Endothelial cell of umbilical vein (primary cell): ENCODE measurements at regions not wholly inside any gene's neighbourhood (a gene's known extent, or its start where the extent isn't known, plus 50 kb on each side); places are given as distances from the start of the nearest gene placed in this dataset.

Experiments used
- CTCF ChIP-seq, 2 donors: IDR thresholded peaks; 1 replicate in 1 of 2; 2 replicates in 1 of 2; pipeline ENCODE4 v1.5.1; 2011; ENCODE audit warnings: low read length in 2 of 2, mild to moderate bottlenecking in 2 of 2, moderate library complexity in 2 of 2, control low read depth in 1 of 2, inconsistent platforms in 1 of 2, low read depth in 1 of 2; ENCODE audit not compliant: insufficient read depth in 1 of 2; ENCODE audit errors: extremely low read depth in 1 of 2
- EZH2 ChIP-seq: IDR thresholded peaks from 2 replicates; pipeline ENCODE4 v1.6.1; 2012; ENCODE audit warnings: borderline replicate concordance, low read depth, mild to moderate bottlenecking, moderate library complexity, low read length, inconsistent platforms; ENCODE audit not compliant: severe bottlenecking
- FOS ChIP-seq: IDR thresholded peaks from 2 replicates; pipeline ENCODE4 v1.6.1; 2011; ENCODE audit warnings: mild to moderate bottlenecking, low read length, moderate library complexity, borderline replicate concordance; ENCODE audit not compliant: insufficient read depth
- JUN ChIP-seq: IDR thresholded peaks from 2 replicates; pipeline ENCODE4 v1.6.1; 2011; ENCODE audit warnings: borderline replicate concordance, low read depth; ENCODE audit not compliant: insufficient read length, insufficient read depth
- MAX ChIP-seq: IDR thresholded peaks from 2 replicates; pipeline ENCODE4 v1.6.1; 2011; ENCODE audit not compliant: insufficient read depth, insufficient read length
- MYC ChIP-seq: IDR thresholded peaks from one replicate; pipeline ENCODE4 v1.6.1; 2011; ENCODE audit warnings: mild to moderate bottlenecking, low read depth, low read length
- POLR2A ChIP-seq: IDR thresholded peaks from 2 replicates; pipeline ENCODE4 v1.6.1; 2012; ENCODE audit warnings: low read depth, mild to moderate bottlenecking, control low read depth, low read length
- POLR2AphosphoS5 ChIP-seq: IDR thresholded peaks from 2 replicates; pipeline ENCODE4 v1.6.1; 2012; ENCODE audit warnings: low read depth, mild to moderate bottlenecking, control low read depth, low read length, moderate library complexity; ENCODE audit not compliant: insufficient read depth

DNA sequence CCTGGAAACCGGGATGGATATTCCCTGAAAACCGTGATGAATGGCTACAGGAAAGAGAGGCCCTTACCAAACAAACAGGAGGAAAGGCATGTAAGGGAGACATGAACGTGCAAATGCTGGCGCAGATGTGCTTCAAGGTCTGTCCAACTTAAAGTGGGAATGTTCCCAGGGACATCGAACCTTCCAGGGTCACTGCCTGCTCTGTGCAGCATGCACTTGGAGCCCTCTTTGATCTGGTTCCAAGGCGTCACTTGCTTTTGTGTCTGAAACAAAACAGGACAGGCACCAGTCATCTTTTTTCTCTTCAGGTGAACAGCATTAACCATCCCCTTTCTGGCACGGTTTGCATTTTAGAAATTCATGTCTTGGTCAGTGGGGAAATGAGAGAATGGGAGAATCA lies 479.4 kb downstream of the RASEF start:
- TF ChIP-seq CTCF (IDR thresholded peaks at IDR 0.05; ENCODE audit: extremely low read depth in 1 of 2, insufficient read depth in 1 of 2, low read depth in 1 of 2, low read length in 2 of 2) (no peak), POLR2A (no peak), EZH2 (no peak), JUN (no peak), POLR2AphosphoS5 (no peak), MYC (no peak), MAX (no peak), FOS (no peak)
